Naive thymus-derived CD4-positive, alpha-beta T cell (primary cell): ENCODE measurements at regions not wholly inside any gene's neighbourhood (a gene's known extent, or its start where the extent isn't known, plus 50 kb on each side); places are given as distances from the start of the nearest gene placed in this dataset.

Experiments
- ATAC-seq: fragments of 150-1000 bp; cut with Tn5 transposase; 2 replicates; pipeline ENCODE4 v1.10.0; 2021; ENCODE audit warnings: mild to moderate bottlenecking, moderate library complexity
- CTCF ChIA-PET: fragments of 350-600 bp; sonication (Branson Sonifier 250); formaldehyde crosslinking; loops from one replicate; lab custom pipeline; 2021; ENCODE audit warnings: antibody characterized with exemption; lab: Charles Lee
- POLR2A ChIA-PET: fragments of 350-600 bp; sonication (Branson Sonifier 250); formaldehyde crosslinking; loops from one replicate; lab custom pipeline; 2021; ENCODE audit warnings: antibody characterized with exemption, inconsistent platforms; lab: Charles Lee
- DNase-seq, 9 donors: peaks; one replicate each; pipeline versions ENCODE4 v3.0.0 to v3.0.0-alpha.2; 2020 to 2022; ENCODE audit warnings: mixed read lengths in 1 of 9
- H3K27ac ChIP-seq: one replicate; pipeline ENCODE4 v1.7.0; 2013; ENCODE audit warnings: mild to moderate bottlenecking, low read depth, low read length, moderate library complexity
- H3K27me3 ChIP-seq, 2 donors: one replicate each; pipeline ENCODE4 v1.7.0; 2013; ENCODE audit warnings: low read length in 2 of 2, mild to moderate bottlenecking in 2 of 2, moderate library complexity in 2 of 2; ENCODE audit not compliant: control insufficient read depth in 2 of 2, insufficient read depth in 2 of 2
- H3K36me3 ChIP-seq, 3 experiments: 1 replicate in 2 of 3; 2 replicates in 1 of 3; pipeline ENCODE4 v1.7.0; 2013; ENCODE audit warnings: low read length in 3 of 3, mild to moderate bottlenecking in 3 of 3, moderate library complexity in 1 of 3; ENCODE audit not compliant: insufficient read depth in 3 of 3, control insufficient read depth in 2 of 3
- H3K4me1 ChIP-seq, 2 donors: one replicate each; pipeline ENCODE4 v1.7.0; 2013; ENCODE audit warnings: low read length in 2 of 2, mild to moderate bottlenecking in 2 of 2, moderate library complexity in 1 of 2; ENCODE audit not compliant: control insufficient read depth in 2 of 2, insufficient read depth in 2 of 2
- H3K4me3 ChIP-seq: 2 replicates; pipeline ENCODE4 v1.7.0; 2013; ENCODE audit warnings: mild to moderate bottlenecking, low read length
- H3K9me3 ChIP-seq, 3 experiments: 1 replicate in 2 of 3; 2 replicates in 1 of 3; pipeline ENCODE4 v1.7.0; 2013; ENCODE audit warnings: low read length in 3 of 3; ENCODE audit not compliant: control insufficient read depth in 2 of 3
- H3K27ac Mint-ChIP-seq, 9 donors: one replicate each; pipeline ENCODE4 v1.8.0; 2020 to 2022; ENCODE audit warnings: mixed read lengths in 9 of 9, mild to moderate bottlenecking in 8 of 9, moderate library complexity in 5 of 9, inconsistent platforms in 2 of 9
- H3K27me3 Mint-ChIP-seq, 5 donors: one replicate each; pipeline ENCODE4 v1.8.0; 2021 to 2022; ENCODE audit warnings: mixed read lengths in 5 of 5, mild to moderate bottlenecking in 1 of 5
- H3K36me3 Mint-ChIP-seq, 5 donors: one replicate each; pipeline ENCODE4 v1.8.0; 2020 to 2022; ENCODE audit warnings: mixed read lengths in 5 of 5, mild to moderate bottlenecking in 3 of 5, inconsistent platforms in 1 of 5
- H3K4me1 Mint-ChIP-seq, 7 donors: one replicate each; pipeline ENCODE4 v1.8.0; 2020 to 2022; ENCODE audit warnings: mixed read lengths in 7 of 7, mild to moderate bottlenecking in 3 of 7, inconsistent platforms in 1 of 7
- H3K4me3 Mint-ChIP-seq, 10 donors: one replicate each; pipeline ENCODE4 v1.8.0; 2020 to 2022; ENCODE audit warnings: mild to moderate bottlenecking in 10 of 10, mixed read lengths in 10 of 10, moderate library complexity in 6 of 10, inconsistent platforms in 2 of 10
- H3K9me3 Mint-ChIP-seq, 11 donors: one replicate each; pipeline ENCODE4 v1.8.0; 2020 to 2022; ENCODE audit warnings: mixed read lengths in 11 of 11, mild to moderate bottlenecking in 4 of 11, inconsistent platforms in 1 of 11, moderate library complexity in 1 of 11
- intact Hi-C, 2 donors: fragments of 100-400 bp; cut with micrococcal nuclease; formaldehyde crosslinking; loops; one replicate each; pipeline ENCODE4 v1.15.1; 2023

- Mint-ChIP-seq H3K4me1 (peaks cover 6 to 11% (median 10%) of the 10 kb centered on the region in 7 donors), H3K4me3 (no peak overlapping the region), H3K27me3 (peaks cover 0 to 13% (median 0%) of the 10 kb centered on the region in 5 donors), H3K36me3 (no peaks in the 10 kb centered on the region), H3K27ac (no peak overlapping the region), H3K9me3 (peaks cover 0 to 2% (median 0%) of the 10 kb centered on the region in 11 donors)
- Histone ChIP-seq H3K27me3 (no peaks in the 10 kb centered on the region), H3K36me3 (no peaks in the 10 kb centered on the region), H3K27ac (no peak overlapping the region), H3K4me3 (no peak overlapping the region), H3K4me1 (peaks cover 0 to 20% of the 10 kb centered on the region in 2 donors), H3K9me3 (no peaks in the 10 kb centered on the region)
- ChIA-PET POLR2A (interaction anchor here (0.7 kb wide), 1 partner anchor 92 kb away, joined by 3 read pairs; no protein-coding TSS in a partner anchor), CTCF (interaction anchor here (0.7 to 1.6 kb wide), 3 partner anchors 10 to 821 kb away, joined by 3 to 4 read pairs (median 3); no protein-coding TSS in a partner anchor)
- no peak for ATAC-seq
- no peak for DNase-seq
- intact Hi-C loops, result no loop called here
These were observed 182.5 kb downstream of the CSNK2A3 start for GRCh38 chr11:11170352-11171084.

GRCh38 chr11:11169715-11170351 is 183.2 kb downstream of the CSNK2A3 start:
- Mint-ChIP-seq H3K27ac (no peak overlapping the region), H3K9me3 (no peaks in the 10 kb centered on the region), H3K27me3 (peaks cover 0 to 13% (median 0%) of the 10 kb centered on the region in 5 donors), H3K4me1 (peaks cover 6 to 11% (median 10%) of the 10 kb centered on the region in 7 donors), H3K36me3 (no peaks in the 10 kb centered on the region), H3K4me3 (no peak overlapping the region)
- ATAC-seq, result no peak
- peaks cover 0 to 20% of the 10 kb centered on the region in 2 donors for H3K4me1 ChIP-seq
- POLR2A ChIA-PET, result interaction anchor here (0.7 kb wide), 1 partner anchor 442 kb away, joined by 3 read pairs; no protein-coding TSS in a partner anchor
- no peaks in the 10 kb centered on the region for H3K27me3 ChIP-seq
- intact Hi-C loops, result no loop called here
- H3K4me3 ChIP-seq, result no peak overlapping the region
- CTCF ChIA-PET, result interaction anchor here (0.7 to 0.8 kb wide), 2 partner anchors 10 to 821 kb away, joined by 3 read pairs; no protein-coding TSS in a partner anchor
- H3K36me3 ChIP-seq, result no peaks in the 10 kb centered on the region
- no peaks in the 10 kb centered on the region for H3K9me3 ChIP-seq
- no peak overlapping the region for H3K27ac ChIP-seq
- no peak for DNase-seq

GRCh38 chr11:11167806-11168205 is 185.2 kb downstream of the CSNK2A3 start:
- Mint-ChIP-seq H3K27me3 (peaks cover 0 to 23% (median 0%) of the 10 kb centered on the region in 5 donors), H3K4me1 (peaks cover 6 to 11% (median 10%) of the 10 kb centered on the region in 7 donors), H3K36me3 (no peaks in the 10 kb centered on the region), H3K9me3 (no peaks in the 10 kb centered on the region), H3K4me3 (no peak overlapping the region), H3K27ac (no peak overlapping the region)
- intact Hi-C loops, result no loop called here
- Histone ChIP-seq H3K4me3 (no peak overlapping the region), H3K9me3 (no peaks in the 10 kb centered on the region), H3K27ac (no peak overlapping the region), H3K36me3 (no peaks in the 10 kb centered on the region), H3K4me1 (peaks cover 0 to 20% of the 10 kb centered on the region in 2 donors), H3K27me3 (no peaks in the 10 kb centered on the region)
- ATAC-seq (no peak), DNase-seq (no peak)
- CTCF ChIA-PET, result no interaction called here
- POLR2A ChIA-PET, result no interaction called here

- H3K9me3 ChIP-seq, result no peaks in the 10 kb centered on the region
These were observed 188.7 kb downstream of the CSNK2A3 start for GRCh38 chr11:11164334-11164690.

GRCh38 chr11:11163669-11164333 is 189.2 kb downstream of the CSNK2A3 start:
- H3K4me3 Mint-ChIP-seq, result no peak overlapping the region
- Histone ChIP-seq H3K4me1 (no peaks in the 10 kb centered on the region), H3K27ac (no peak overlapping the region), H3K4me3 (no peak overlapping the region), H3K27me3 (no peaks in the 10 kb centered on the region), H3K36me3 (no peaks in the 10 kb centered on the region), H3K9me3 (no peaks in the 10 kb centered on the region)
- no peaks in the 10 kb centered on the region for H3K36me3 Mint-ChIP-seq
- H3K27ac Mint-ChIP-seq, result no peak overlapping the region
- DNase-seq, result no peak
- H3K9me3 Mint-ChIP-seq, result peaks cover 0 to 5% (median 0%) of the 10 kb centered on the region in 11 donors
- H3K27me3 Mint-ChIP-seq, result peaks cover 0 to 26% (median 0%) of the 10 kb centered on the region in 5 donors
- intact Hi-C loops, result no loop called here
- CTCF ChIA-PET, result interaction anchor here (0.9 to 12.5 kb wide), 2 partner anchors 127 to 136 kb away, joined by 4 to 210 read pairs; no protein-coding TSS in a partner anchor
- POLR2A ChIA-PET, result no interaction called here
- H3K4me1 Mint-ChIP-seq, result peaks cover 0 to 2% (median 0%) of the 10 kb centered on the region in 7 donors
- no peak for ATAC-seq

More at GRCh38 chr11:11164334-11164690, 188.7 kb downstream of the CSNK2A3 start:
- ATAC-seq (no peak), DNase-seq (no peak)
- no peaks in the 10 kb centered on the region for H3K4me1 ChIP-seq
- no peaks in the 10 kb centered on the region for H3K36me3 ChIP-seq
- no peak overlapping the region for H3K27ac Mint-ChIP-seq
- H3K4me1 Mint-ChIP-seq, result peaks cover 0 to 2% (median 0%) of the 10 kb centered on the region in 7 donors
- no peak overlapping the region for H3K27ac ChIP-seq
- POLR2A ChIA-PET, result no interaction called here
- intact Hi-C loops, result no loop called here
- H3K9me3 Mint-ChIP-seq, result peaks cover 0 to 5% (median 0%) of the 10 kb centered on the region in 11 donors
- no peaks in the 10 kb centered on the region for H3K36me3 Mint-ChIP-seq
- no peak overlapping the region for H3K4me3 Mint-ChIP-seq
- H3K27me3 Mint-ChIP-seq, result peaks cover 0 to 26% (median 0%) of the 10 kb centered on the region in 5 donors
- no peaks in the 10 kb centered on the region for H3K27me3 ChIP-seq
- CTCF ChIA-PET, result interaction anchor here (12.5 kb wide), 1 partner anchor 128 kb away, joined by 210 read pairs; no protein-coding TSS in a partner anchor
- H3K4me3 ChIP-seq, result no peak overlapping the region

- Histone ChIP-seq H3K4me3 (no peak overlapping the region), H3K27ac (no peak overlapping the region), H3K36me3 (no peaks in the 10 kb centered on the region), H3K27me3 (no peaks in the 10 kb centered on the region), H3K4me1 (no peaks in the 10 kb centered on the region), H3K9me3 (no peaks in the 10 kb centered on the region)
- Mint-ChIP-seq H3K4me3 (no peak overlapping the region), H3K4me1 (peaks cover 0 to 2% (median 0%) of the 10 kb centered on the region in 7 donors), H3K27ac (no peak overlapping the region), H3K27me3 (peaks cover 0 to 26% (median 0%) of the 10 kb centered on the region in 5 donors), H3K9me3 (peaks cover 0 to 5% (median 0%) of the 10 kb centered on the region in 11 donors), H3K36me3 (no peaks in the 10 kb centered on the region)
- POLR2A ChIA-PET, result no interaction called here
- no peak for DNase-seq
- no peak for ATAC-seq
- CTCF ChIA-PET, result interaction anchor here (0.9 to 12.5 kb wide), 2 partner anchors 127 to 135 kb away, joined by 4 to 210 read pairs; no protein-coding TSS in a partner anchor
- intact Hi-C loops, result no loop called here
These were observed 189.8 kb downstream of the CSNK2A3 start for GRCh38 chr11:11163236-11163635.
